ENCODE measurements at regions not wholly inside any gene's neighbourhood (a gene's known extent, or its start where the extent isn't known, plus 50 kb on each side); places are given as distances from the start of the nearest gene placed in this dataset.

GRCh38 chr12:13875744-13876143, 105.7 kb downstream of the GRIN2B start:
- Histone ChIP-seq H3K36me3 (replicated peaks; ENCODE audit: control insufficient read depth, insufficient read depth, low read length) (no peaks in the 10 kb centered on the region), H3K27me3 (ENCODE audit: control insufficient read depth, insufficient read depth, low read length) (no peaks in the 10 kb centered on the region), H3K4me3 (ENCODE audit: insufficient read depth, low read depth, low read length) (no peak overlapping the region)
- DNase-seq = no peak

GRCh38 chr12:13870255-13870654, 111.1 kb downstream of the GRIN2B start:
- no peak for DNase-seq
- Histone ChIP-seq H3K27me3 (ENCODE audit: control insufficient read depth, insufficient read depth, low read length) (no peaks in the 10 kb centered on the region), H3K36me3 (replicated peaks; ENCODE audit: control insufficient read depth, insufficient read depth, low read length) (no peaks in the 10 kb centered on the region), H3K4me3 (ENCODE audit: insufficient read depth, low read depth, low read length) (no peak overlapping the region)

- Histone ChIP-seq H3K27me3 (ENCODE audit: control insufficient read depth, insufficient read depth, low read length) (no peaks in the 10 kb centered on the region), H3K36me3 (replicated peaks; ENCODE audit: control insufficient read depth, insufficient read depth, low read length) (no peaks in the 10 kb centered on the region)
- DNase-seq = peak; percentile 24
These were observed 117.2 kb downstream of the GRIN2B start for GRCh38 chr12:13864081-13864673.

GRCh38 chr12:13857750-13858149, 123.7 kb downstream of the GRIN2B start:
- Histone ChIP-seq H3K27me3 (ENCODE audit: control insufficient read depth, insufficient read depth, low read length) (no peaks in the 10 kb centered on the region), H3K36me3 (replicated peaks; ENCODE audit: control insufficient read depth, insufficient read depth, low read length) (no peaks in the 10 kb centered on the region), H3K4me3 (ENCODE audit: insufficient read depth, low read depth, low read length) (no peak overlapping the region)
- no peak for DNase-seq

More at GRCh38 chr12:13864081-13864673, 117.2 kb downstream of the GRIN2B start:
- no peak overlapping the region for H3K4me3 ChIP-seq (ENCODE audit: insufficient read depth, low read depth, low read length)

- no peak for DNase-seq
- no peak overlapping the region for H3K4me3 ChIP-seq (ENCODE audit: insufficient read depth, low read depth, low read length)
- peaks cover 2% of the 10 kb centered on the region; the same call in 1 of the 2 replicates for H3K27me3 ChIP-seq (ENCODE audit: control insufficient read depth, insufficient read depth, low read length)
These were observed 127.9 kb downstream of the GRIN2B start for GRCh38 chr12:13853471-13853870.

GRCh38 chr12:13851828-13852227, 129.6 kb downstream of the GRIN2B start:
- Histone ChIP-seq H3K4me3 (ENCODE audit: insufficient read depth, low read depth, low read length) (no peak overlapping the region), H3K36me3 (replicated peaks; ENCODE audit: control insufficient read depth, insufficient read depth, low read length) (no peaks in the 10 kb centered on the region), H3K27me3 (ENCODE audit: control insufficient read depth, insufficient read depth, low read length) (peaks cover 2% of the 10 kb centered on the region; the same call in 1 of the 2 replicates)
- DNase-seq = peak; percentile 49

More at GRCh38 chr12:13853471-13853870, 127.9 kb downstream of the GRIN2B start:
- no peaks in the 10 kb centered on the region for H3K36me3 ChIP-seq (replicated peaks; ENCODE audit: control insufficient read depth, insufficient read depth, low read length)

GRCh38 chr12:13849456-13849855, 131.9 kb downstream of the GRIN2B start:
- no peak overlapping the region for H3K4me3 ChIP-seq (ENCODE audit: insufficient read depth, low read depth, low read length)
- H3K36me3 ChIP-seq (replicated peaks; ENCODE audit: control insufficient read depth, insufficient read depth, low read length) = no peaks in the 10 kb centered on the region
- DNase-seq = no peak
- H3K27me3 ChIP-seq (ENCODE audit: control insufficient read depth, insufficient read depth, low read length) = peaks cover 2% of the 10 kb centered on the region; the same call in 1 of the 2 replicates

- DNase-seq = no peak
- H3K4me3 ChIP-seq (ENCODE audit: insufficient read depth, low read depth, low read length) = no peak overlapping the region
- no peaks in the 10 kb centered on the region; the same call in 1 of the 2 replicates for H3K27me3 ChIP-seq (ENCODE audit: control insufficient read depth, insufficient read depth, low read length)
- H3K36me3 ChIP-seq (replicated peaks; ENCODE audit: control insufficient read depth, insufficient read depth, low read length) = no peaks in the 10 kb centered on the region
These were observed 137.6 kb downstream of the GRIN2B start for GRCh38 chr12:13843841-13844240.

- DNase-seq = no peak
- Histone ChIP-seq H3K36me3 (replicated peaks; ENCODE audit: control insufficient read depth, insufficient read depth, low read length) (no peaks in the 10 kb centered on the region), H3K4me3 (ENCODE audit: insufficient read depth, low read depth, low read length) (no peak overlapping the region), H3K27me3 (ENCODE audit: control insufficient read depth, insufficient read depth, low read length) (no peaks in the 10 kb centered on the region; the same call in 1 of the 2 replicates)
These were observed 140.0 kb downstream of the GRIN2B start for GRCh38 chr12:13841358-13841757.

- Histone ChIP-seq H3K4me3 (ENCODE audit: insufficient read depth, low read depth, low read length) (no peak overlapping the region), H3K27me3 (ENCODE audit: control insufficient read depth, insufficient read depth, low read length) (no peaks in the 10 kb centered on the region; the same call in 1 of the 2 replicates), H3K36me3 (replicated peaks; ENCODE audit: control insufficient read depth, insufficient read depth, low read length) (no peaks in the 10 kb centered on the region)
- no peak for DNase-seq
These were observed 141.8 kb downstream of the GRIN2B start for GRCh38 chr12:13839365-13840336.

GRCh38 chr12:13836099-13836498, 145.3 kb downstream of the GRIN2B start:
- Histone ChIP-seq H3K36me3 (replicated peaks; ENCODE audit: control insufficient read depth, insufficient read depth, low read length) (no peaks in the 10 kb centered on the region), H3K27me3 (ENCODE audit: control insufficient read depth, insufficient read depth, low read length) (no peaks in the 10 kb centered on the region; the same call in 1 of the 2 replicates), H3K4me3 (ENCODE audit: insufficient read depth, low read depth, low read length) (no peak overlapping the region)
- no peak for DNase-seq

GRCh38 chr12:13835652-13836051, 145.8 kb downstream of the GRIN2B start:
- no peak overlapping the region for H3K4me3 ChIP-seq (ENCODE audit: insufficient read depth, low read depth, low read length)
- DNase-seq = no peak
- H3K36me3 ChIP-seq (replicated peaks; ENCODE audit: control insufficient read depth, insufficient read depth, low read length) = no peaks in the 10 kb centered on the region
- no peaks in the 10 kb centered on the region; the same call in 1 of the 2 replicates for H3K27me3 ChIP-seq (ENCODE audit: control insufficient read depth, insufficient read depth, low read length)

GRCh38 chr12:13834241-13834640, 147.2 kb downstream of the GRIN2B start:
- H3K4me3 ChIP-seq (ENCODE audit: insufficient read depth, low read depth, low read length) = no peak overlapping the region
- H3K27me3 ChIP-seq (ENCODE audit: control insufficient read depth, insufficient read depth, low read length) = no peaks in the 10 kb centered on the region; the same call in 1 of the 2 replicates
- DNase-seq = no peak

GRCh38 chr12:13817131-13817530, 164.3 kb downstream of the GRIN2B start:
- Histone ChIP-seq H3K27me3 (ENCODE audit: control insufficient read depth, insufficient read depth, low read length) (no peaks in the 10 kb centered on the region; the same call in 1 of the 2 replicates), H3K4me3 (ENCODE audit: insufficient read depth, low read depth, low read length) (no peak overlapping the region), H3K36me3 (replicated peaks; ENCODE audit: control insufficient read depth, insufficient read depth, low read length) (no peaks in the 10 kb centered on the region)
- DNase-seq = no peak

More at GRCh38 chr12:13834241-13834640, 147.2 kb downstream of the GRIN2B start:
- no peaks in the 10 kb centered on the region for H3K36me3 ChIP-seq (replicated peaks; ENCODE audit: control insufficient read depth, insufficient read depth, low read length)

GRCh38 chr12:13816394-13816793, 165.0 kb downstream of the GRIN2B start:
- DNase-seq = no peak
- H3K27me3 ChIP-seq (ENCODE audit: control insufficient read depth, insufficient read depth, low read length) = no peaks in the 10 kb centered on the region; the same call in 1 of the 2 replicates

More at GRCh38 chr12:13816394-13816793, 165.0 kb downstream of the GRIN2B start:
- Histone ChIP-seq H3K36me3 (replicated peaks; ENCODE audit: control insufficient read depth, insufficient read depth, low read length) (no peaks in the 10 kb centered on the region), H3K4me3 (ENCODE audit: insufficient read depth, low read depth, low read length) (no peak overlapping the region)
